Endothelial cell of umbilical vein (primary cell): ENCODE measurements at regions not wholly inside any gene's neighbourhood (a gene's known extent, or its start where the extent isn't known, plus 50 kb on each side); places are given as distances from the start of the nearest gene placed in this dataset.

Source experiments
- BruUV-seq: library from RNA; stranded (reverse); fragments of 400-500 nt; replicated peaks from 2 replicates; lab custom pipeline; 2021; lab: Mats Ljungman, UMichigan
- CTCF ChIA-PET: fragments of 300-600, 350-600 bp; sonication (Branson Sonifier 250); formaldehyde crosslinking; loops from one replicate; lab custom pipeline; 2021; ENCODE audit warnings: antibody characterized with exemption, inconsistent platforms; lab: Charles Lee
- POLR2A ChIA-PET: fragments of 300-600, 350-600 bp; sonication (Branson Sonifier 250); formaldehyde crosslinking; loops from one replicate; lab custom pipeline; 2021; ENCODE audit warnings: antibody characterized with exemption, inconsistent platforms; lab: Charles Lee
- DNase-seq: peaks from one replicate; pipeline ENCODE4 v3.0.0-alpha.2; 2011; ENCODE audit warnings: low read depth, low spot score
- FAIRE-seq: peaks from 2 replicates; lab custom pipeline; 2011; peaks lifted over from hg19 to GRCh38; lab: Jason Lieb, UNC
- H2AFZ ChIP-seq: 2 replicates; pipeline ENCODE4 v1.6.0; 2012; ENCODE audit warnings: low read depth, low read length, control low read depth, inconsistent platforms
- H3K27ac ChIP-seq: 2 replicates; pipeline ENCODE4 v1.5.1; 2011; ENCODE audit warnings: low read depth, mild to moderate bottlenecking, control low read depth, low read length, moderate library complexity; ENCODE audit not compliant: insufficient read depth
- H3K27me3 ChIP-seq, 2 experiments: 2 replicates each; pipeline versions ENCODE4 v1.6.0 to v1.6.1; 2011; ENCODE audit warnings: low read length in 2 of 2, mixed read lengths in 1 of 2; ENCODE audit not compliant: control insufficient read depth in 2 of 2, insufficient read depth in 2 of 2
- H3K36me3 ChIP-seq, 2 experiments: 2 replicates in 1 of 2; 3 replicates in 1 of 2; pipeline ENCODE4 v1.5.1; 2011; ENCODE audit warnings: low read length in 2 of 2, mild to moderate bottlenecking in 1 of 2, moderate library complexity in 1 of 2; ENCODE audit not compliant: control insufficient read depth in 2 of 2, insufficient read depth in 2 of 2; ENCODE audit errors: extremely low read depth in 1 of 2
- H3K4me1 ChIP-seq: 3 replicates; pipeline ENCODE4 v1.5.1; 2011; ENCODE audit warnings: mild to moderate bottlenecking, low read length; ENCODE audit not compliant: control insufficient read depth, insufficient read depth; ENCODE audit errors: extremely low read depth
- H3K4me2 ChIP-seq: 2 replicates; pipeline ENCODE4 v1.6.1; 2011; ENCODE audit warnings: low read length, control low read depth, mixed read lengths; ENCODE audit not compliant: insufficient read depth
- H3K4me3 ChIP-seq, 3 experiments: fragments of 200-600 bp in 1 of 3; sonication (generic), shearing (Covaris generic) in 1 of 3; replicated peaks in 1 of 3; 2 replicates each; pipeline ENCODE4 v1.5.1; 2011 to 2016; ENCODE audit warnings: control low read depth in 3 of 3, low read length in 3 of 3, mild to moderate bottlenecking in 2 of 3, inconsistent platforms in 1 of 3, low read depth in 1 of 3, moderate library complexity in 1 of 3; ENCODE audit not compliant: insufficient read depth in 1 of 3
- H3K79me2 ChIP-seq: 2 replicates; pipeline ENCODE4 v1.6.0; 2012; ENCODE audit warnings: low read length, inconsistent platforms; ENCODE audit not compliant: control insufficient read depth, insufficient read depth
- H3K9ac ChIP-seq: replicated peaks from 2 replicates; pipeline ENCODE3; 2011; ENCODE audit warnings: low read length, control low read depth; ENCODE audit not compliant: insufficient read depth; ENCODE audit errors: extremely low read depth
- H3K9me1 ChIP-seq: replicated peaks from 3 replicates; pipeline ENCODE4 v1.6.0; 2011; ENCODE audit warnings: mild to moderate bottlenecking, low read length; ENCODE audit not compliant: control insufficient read depth, insufficient read depth; ENCODE audit errors: extremely low read depth
- H3K9me3 ChIP-seq: replicated peaks from 2 replicates; pipeline ENCODE4 v1.5.1; 2012; ENCODE audit warnings: low read length, inconsistent platforms; ENCODE audit not compliant: control insufficient read depth, insufficient read depth
- H4K20me1 ChIP-seq: replicated peaks from 2 replicates; pipeline ENCODE3; 2011; ENCODE audit warnings: mild to moderate bottlenecking, low read length; ENCODE audit not compliant: control insufficient read depth, insufficient read depth; ENCODE audit errors: extremely low read depth
- POLR2AphosphoS5 ChIP-seq: IDR thresholded peaks from 2 replicates; pipeline ENCODE4 v1.6.1; 2012; ENCODE audit warnings: low read depth, mild to moderate bottlenecking, control low read depth, low read length, moderate library complexity; ENCODE audit not compliant: insufficient read depth
- dilution Hi-C: fragments of 300-500 bp; cut with MboI; formaldehyde crosslinking; loops from one replicate; pipeline ENCODE4 v1.15.0; 2019; ENCODE audit warnings: low sequenced_read_pairs; ENCODE audit not compliant: extremely low pct_ligation_motif_present
- intact Hi-C: fragments of 100-400 bp; cut with micrococcal nuclease; formaldehyde crosslinking; loops from one replicate; pipeline ENCODE4 v1.10.0; 2022
- TF ChIP-seq, protein P1 (sequence below): IDR thresholded peaks from 2 replicates; pipeline ENCODE4 v1.6.1; 2011; ENCODE audit not compliant: insufficient read depth, insufficient read length
- TF ChIP-seq, protein P2 (sequence below), 2 donors: IDR thresholded peaks; 1 replicate in 1 of 2; 2 replicates in 1 of 2; pipeline ENCODE4 v1.5.1; 2011; ENCODE audit warnings: low read length in 2 of 2, mild to moderate bottlenecking in 2 of 2, moderate library complexity in 2 of 2, control low read depth in 1 of 2, inconsistent platforms in 1 of 2, low read depth in 1 of 2; ENCODE audit not compliant: insufficient read depth in 1 of 2; ENCODE audit errors: extremely low read depth in 1 of 2

DNA sequence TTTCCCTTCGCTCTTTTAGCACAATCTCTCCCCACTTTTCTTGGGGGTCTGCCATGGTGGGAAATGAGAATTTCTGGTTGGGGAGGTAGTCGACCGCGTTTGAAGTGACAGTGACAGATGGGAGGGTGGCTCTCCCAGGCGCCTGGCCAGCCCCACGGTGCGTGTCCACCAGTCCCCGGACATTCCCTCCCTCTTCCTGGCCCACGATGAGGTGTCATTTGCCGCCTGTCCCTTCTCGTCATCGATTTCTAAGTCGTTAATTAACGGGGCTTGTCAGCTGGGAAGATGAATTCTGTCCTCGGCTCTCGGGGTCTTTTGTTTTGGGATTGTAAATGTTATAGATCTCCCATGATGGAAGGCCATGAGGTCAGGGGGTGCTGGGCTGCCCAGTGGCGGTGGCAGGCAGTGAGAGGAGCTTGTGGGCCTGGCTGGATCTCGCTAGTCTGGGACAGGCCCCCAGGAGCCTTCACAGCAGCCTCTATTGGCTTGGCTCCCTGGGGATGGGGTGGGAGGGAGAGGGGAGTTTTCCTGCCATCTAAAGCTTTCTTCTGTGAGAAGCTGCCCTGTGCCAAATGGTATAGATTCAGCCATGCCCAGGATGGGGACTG lies 164.2 kb downstream of the MRM1 start:
- no peak for FAIRE-seq
- intact Hi-C loops: loop anchor here (5.0 kb wide), 1 partner anchor 282 kb away; no protein-coding TSS in a partner anchor

More for the DNA sequence above, 164.2 kb downstream of the MRM1 start:
- Histone ChIP-seq H2AFZ (no peak overlapping the region), H3K79me2 (no peaks in the 10 kb centered on the region), H3K9ac (no peak overlapping the region), H3K36me3 (no peaks in the 10 kb centered on the region), H3K4me1 (no peaks in the 10 kb centered on the region), H3K9me1 (no peaks in the 10 kb centered on the region), H3K4me2 (no peak overlapping the region), H4K20me1 (no peaks in the 10 kb centered on the region), H3K4me3 (no peak overlapping the region), H3K9me3 (no peaks in the 10 kb centered on the region), H3K27me3 (peaks cover 3 to 4% of the 10 kb centered on the region in 2 experiments), H3K27ac (no peak overlapping the region)
- ChIA-PET POLR2A (no interaction called here), CTCF (interaction anchor here (1.0 to 1.5 kb wide), 3 partner anchors 10 to 282 kb away, joined by 3 to 5 read pairs (median 3); no protein-coding TSS in a partner anchor)
- dilution Hi-C loops: no loop called here
- no TSS peak for BruUV-seq
- DNase-seq: no peak
- TF ChIP-seq POLR2AphosphoS5: no peak
- TF ChIP-seq, protein P1, sequence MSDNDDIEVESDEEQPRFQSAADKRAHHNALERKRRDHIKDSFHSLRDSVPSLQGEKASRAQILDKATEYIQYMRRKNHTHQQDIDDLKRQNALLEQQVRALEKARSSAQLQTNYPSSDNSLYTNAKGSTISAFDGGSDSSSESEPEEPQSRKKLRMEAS: no peak
- TF ChIP-seq, protein P2, sequence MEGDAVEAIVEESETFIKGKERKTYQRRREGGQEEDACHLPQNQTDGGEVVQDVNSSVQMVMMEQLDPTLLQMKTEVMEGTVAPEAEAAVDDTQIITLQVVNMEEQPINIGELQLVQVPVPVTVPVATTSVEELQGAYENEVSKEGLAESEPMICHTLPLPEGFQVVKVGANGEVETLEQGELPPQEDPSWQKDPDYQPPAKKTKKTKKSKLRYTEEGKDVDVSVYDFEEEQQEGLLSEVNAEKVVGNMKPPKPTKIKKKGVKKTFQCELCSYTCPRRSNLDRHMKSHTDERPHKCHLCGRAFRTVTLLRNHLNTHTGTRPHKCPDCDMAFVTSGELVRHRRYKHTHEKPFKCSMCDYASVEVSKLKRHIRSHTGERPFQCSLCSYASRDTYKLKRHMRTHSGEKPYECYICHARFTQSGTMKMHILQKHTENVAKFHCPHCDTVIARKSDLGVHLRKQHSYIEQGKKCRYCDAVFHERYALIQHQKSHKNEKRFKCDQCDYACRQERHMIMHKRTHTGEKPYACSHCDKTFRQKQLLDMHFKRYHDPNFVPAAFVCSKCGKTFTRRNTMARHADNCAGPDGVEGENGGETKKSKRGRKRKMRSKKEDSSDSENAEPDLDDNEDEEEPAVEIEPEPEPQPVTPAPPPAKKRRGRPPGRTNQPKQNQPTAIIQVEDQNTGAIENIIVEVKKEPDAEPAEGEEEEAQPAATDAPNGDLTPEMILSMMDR (IDR thresholded peaks at IDR 0.05; ENCODE audit: extremely low read depth in 1 of 2, insufficient read depth in 1 of 2, low read depth in 1 of 2, low read length in 2 of 2): no peak
